ENCODE measurements at regions not wholly inside any gene's neighbourhood (a gene's known extent, or its start where the extent isn't known, plus 50 kb on each side); places are given as distances from the start of the nearest gene placed in this dataset.

DNA sequence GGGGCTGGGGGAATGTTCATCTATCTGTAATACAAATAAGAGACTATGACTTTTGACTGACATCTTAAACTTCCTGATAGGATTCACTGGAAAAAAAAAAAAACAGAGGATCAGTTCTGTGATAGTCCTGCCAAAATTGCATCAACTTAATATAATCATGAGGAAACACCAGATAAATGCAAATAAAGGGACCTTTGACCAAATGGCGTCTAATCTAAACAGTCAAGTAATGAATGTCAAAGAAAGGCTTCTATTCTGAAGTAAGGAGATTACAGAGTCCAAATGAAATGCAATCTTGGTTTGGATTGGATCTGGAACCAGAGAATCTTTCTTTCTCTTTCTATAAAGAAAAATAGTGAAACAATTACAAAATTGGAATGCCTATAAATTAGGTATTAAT is 513.4 kb downstream of the KCNT2 start:
- TF ChIP-seq EZH2phosphoT487 (IDR thresholded peaks at IDR 0.05; ENCODE audit: borderline replicate concordance, low read length) = no peak
- TF ChIP-seq, protein P1, sequence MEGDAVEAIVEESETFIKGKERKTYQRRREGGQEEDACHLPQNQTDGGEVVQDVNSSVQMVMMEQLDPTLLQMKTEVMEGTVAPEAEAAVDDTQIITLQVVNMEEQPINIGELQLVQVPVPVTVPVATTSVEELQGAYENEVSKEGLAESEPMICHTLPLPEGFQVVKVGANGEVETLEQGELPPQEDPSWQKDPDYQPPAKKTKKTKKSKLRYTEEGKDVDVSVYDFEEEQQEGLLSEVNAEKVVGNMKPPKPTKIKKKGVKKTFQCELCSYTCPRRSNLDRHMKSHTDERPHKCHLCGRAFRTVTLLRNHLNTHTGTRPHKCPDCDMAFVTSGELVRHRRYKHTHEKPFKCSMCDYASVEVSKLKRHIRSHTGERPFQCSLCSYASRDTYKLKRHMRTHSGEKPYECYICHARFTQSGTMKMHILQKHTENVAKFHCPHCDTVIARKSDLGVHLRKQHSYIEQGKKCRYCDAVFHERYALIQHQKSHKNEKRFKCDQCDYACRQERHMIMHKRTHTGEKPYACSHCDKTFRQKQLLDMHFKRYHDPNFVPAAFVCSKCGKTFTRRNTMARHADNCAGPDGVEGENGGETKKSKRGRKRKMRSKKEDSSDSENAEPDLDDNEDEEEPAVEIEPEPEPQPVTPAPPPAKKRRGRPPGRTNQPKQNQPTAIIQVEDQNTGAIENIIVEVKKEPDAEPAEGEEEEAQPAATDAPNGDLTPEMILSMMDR (IDR thresholded peaks at IDR 0.05; ENCODE audit: low read depth, low read length, poor library complexity, severe bottlenecking) = no peak
